ENCODE measurements at regions not wholly inside any gene's neighbourhood (a gene's known extent, or its start where the extent isn't known, plus 50 kb on each side); places are given as distances from the start of the nearest gene placed in this dataset.
A peak's percentile ranks its signal among the peaks of the same experiment; 100 is the strongest.
"Not testable (repeated sequence)": the region's sequence is repeated elsewhere in the genome, so short reads cannot be mapped to it uniquely, and the experiment has no call there.

GRCh38 chr3:165513715-165514701 is 317.8 kb upstream of the SLITRK3 start:
- no peak for DNase-seq

- DNase-seq = no peak
Observed at GRCh38 chr3:165507576-165507975, 311.4 kb upstream of the SLITRK3 start.

- no peak for DNase-seq
Observed at GRCh38 chr3:165507060-165507459, 310.9 kb upstream of the SLITRK3 start.

- DNase-seq = no peak
Observed at GRCh38 chr3:165505657-165506056, 309.5 kb upstream of the SLITRK3 start.

GRCh38 chr3:165504554-165504953 is 308.4 kb upstream of the SLITRK3 start:
- DNase-seq = no peak

GRCh38 chr3:165503825-165504224 is 307.6 kb upstream of the SLITRK3 start:
- peak; percentile 54 for DNase-seq

- DNase-seq = no peak
Observed at GRCh38 chr3:165503346-165503745, 307.2 kb upstream of the SLITRK3 start.

- peak; percentile 33 for DNase-seq
Observed at GRCh38 chr3:165502707-165503106, 306.5 kb upstream of the SLITRK3 start.

- not testable (repeated sequence) for DNase-seq
Observed at GRCh38 chr3:165498742-165499141, 302.6 kb upstream of the SLITRK3 start.

- no peak for DNase-seq
Observed at GRCh38 chr3:165491487-165491886, 295.3 kb upstream of the SLITRK3 start.

GRCh38 chr3:165476399-165477060 is 280.3 kb upstream of the SLITRK3 start:
- no peak for DNase-seq

GRCh38 chr3:165466856-165467255 is 270.7 kb upstream of the SLITRK3 start:
- no peak for DNase-seq

- no peak for DNase-seq
Observed at GRCh38 chr3:165464736-165465135, 268.6 kb upstream of the SLITRK3 start.

GRCh38 chr3:165463531-165463930 is 267.3 kb upstream of the SLITRK3 start:
- DNase-seq = no peak

GRCh38 chr3:165462636-165463334 is 266.6 kb upstream of the SLITRK3 start:
- no peak for DNase-seq

GRCh38 chr3:165459924-165460835 is 264.0 kb upstream of the SLITRK3 start:
- DNase-seq = no peak

GRCh38 chr3:165459111-165459510 is 262.9 kb upstream of the SLITRK3 start:
- no peak for DNase-seq

- DNase-seq = no peak
Observed at GRCh38 chr3:165457096-165457495, 260.9 kb upstream of the SLITRK3 start.

GRCh38 chr3:165455793-165456192 is 259.6 kb upstream of the SLITRK3 start:
- DNase-seq = no peak

GRCh38 chr3:165455360-165455759 is 259.2 kb upstream of the SLITRK3 start:
- no peak for DNase-seq

GRCh38 chr3:165451371-165452070 is 255.3 kb upstream of the SLITRK3 start:
- no peak for DNase-seq

GRCh38 chr3:165446555-165446954 is 250.4 kb upstream of the SLITRK3 start:
- peak; percentile 3 for DNase-seq
